OCI-LY7 (cell line): ENCODE measurements at regions not wholly inside any gene's neighbourhood (a gene's known extent, or its start where the extent isn't known, plus 50 kb on each side); places are given as distances from the start of the nearest gene placed in this dataset.

ENCODE experiments used
- EZH2phosphoT487 ChIP-seq: fragments of 200-600 bp; sonication (generic); IDR thresholded peaks from 2 replicates; pipeline ENCODE4 v1.6.1; 2018; ENCODE audit warnings: low read depth, borderline replicate concordance, mild to moderate bottlenecking, mixed run types, antibody characterized with exemption, low read length, moderate library complexity, mixed read lengths
- TF ChIP-seq, protein P1 (sequence below): fragments of 200-600 bp; sonication (generic); conservative IDR thresholded peaks from 2 replicates; pipeline ENCODE4 v1.5.1; 2014; ENCODE audit warnings: mild to moderate bottlenecking, antibody characterized with exemption, low read length, moderate library complexity, mixed read lengths

DNA sequence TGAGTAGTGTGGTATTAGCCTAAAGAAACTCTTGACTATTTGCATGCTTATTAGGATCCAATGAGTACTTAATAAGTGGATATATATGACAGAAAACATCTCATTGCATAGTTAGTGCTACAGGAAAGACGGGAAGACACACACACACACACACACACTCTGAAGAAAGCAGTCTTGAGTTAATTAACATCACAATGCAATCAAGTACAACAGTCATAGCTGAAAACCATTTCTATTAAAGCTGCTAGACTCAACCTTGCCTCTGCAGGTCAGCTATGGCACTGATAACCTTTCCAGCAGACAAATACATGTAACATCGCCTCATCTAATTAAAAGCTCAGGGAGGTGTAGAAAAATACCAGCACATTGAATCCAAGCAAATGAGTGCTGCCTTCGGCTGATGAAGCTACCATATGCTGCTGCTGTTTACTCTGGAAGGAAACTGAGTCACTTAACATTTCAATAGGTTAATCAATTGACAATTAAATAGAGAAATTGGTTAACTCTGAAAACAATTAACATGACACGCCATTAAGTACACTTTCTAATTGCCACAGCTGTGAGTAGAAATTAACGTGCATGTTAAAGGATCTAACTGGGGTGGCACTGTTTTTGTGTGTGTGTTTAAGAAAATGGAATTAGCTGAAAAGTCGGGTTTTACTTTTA, 93.2 kb upstream of the OTX2 start:
- TF ChIP-seq, protein P1, sequence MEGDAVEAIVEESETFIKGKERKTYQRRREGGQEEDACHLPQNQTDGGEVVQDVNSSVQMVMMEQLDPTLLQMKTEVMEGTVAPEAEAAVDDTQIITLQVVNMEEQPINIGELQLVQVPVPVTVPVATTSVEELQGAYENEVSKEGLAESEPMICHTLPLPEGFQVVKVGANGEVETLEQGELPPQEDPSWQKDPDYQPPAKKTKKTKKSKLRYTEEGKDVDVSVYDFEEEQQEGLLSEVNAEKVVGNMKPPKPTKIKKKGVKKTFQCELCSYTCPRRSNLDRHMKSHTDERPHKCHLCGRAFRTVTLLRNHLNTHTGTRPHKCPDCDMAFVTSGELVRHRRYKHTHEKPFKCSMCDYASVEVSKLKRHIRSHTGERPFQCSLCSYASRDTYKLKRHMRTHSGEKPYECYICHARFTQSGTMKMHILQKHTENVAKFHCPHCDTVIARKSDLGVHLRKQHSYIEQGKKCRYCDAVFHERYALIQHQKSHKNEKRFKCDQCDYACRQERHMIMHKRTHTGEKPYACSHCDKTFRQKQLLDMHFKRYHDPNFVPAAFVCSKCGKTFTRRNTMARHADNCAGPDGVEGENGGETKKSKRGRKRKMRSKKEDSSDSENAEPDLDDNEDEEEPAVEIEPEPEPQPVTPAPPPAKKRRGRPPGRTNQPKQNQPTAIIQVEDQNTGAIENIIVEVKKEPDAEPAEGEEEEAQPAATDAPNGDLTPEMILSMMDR: no peak
- no peak for TF ChIP-seq EZH2phosphoT487
